Omental fat pad (tissue), 3 donors: ENCODE measurements at regions not wholly inside any gene's neighbourhood (a gene's known extent, or its start where the extent isn't known, plus 50 kb on each side); places are given as distances from the start of the nearest gene placed in this dataset.

Experiments
- ATAC-seq: fragments of 150-250 bp; one replicate; pipeline ENCODE4 v1.9.1; 2016; ENCODE audit warnings: mild to moderate bottlenecking, moderate library complexity; ENCODE audit not compliant: low FRiP score
- DNase-seq: peaks from one replicate; pipeline ENCODE4 v3.0.0-alpha.2; 2019; ENCODE audit warnings: low spot score
- CTCF ChIP-seq, 3 donors: fragments of 450-650 bp; IDR thresholded peaks; one replicate each; pipeline ENCODE4 v1.5.1; 2016 to 2017; ENCODE audit warnings: antibody characterized with exemption in 3 of 3, mild to moderate bottlenecking in 3 of 3, moderate library complexity in 2 of 3

- DNase-seq (no peak), ATAC-seq (no peak)
- no peak for TF ChIP-seq CTCF (IDR thresholded peaks at IDR 0.05)
Measured at GRCh38 chr6:155943635-155944034, 488.0 kb upstream of the NOX3 start.

GRCh38 chr6:155939253-155939652 is 483.6 kb upstream of the NOX3 start:
- DNase-seq (no peak), ATAC-seq (no peak)
- no peak for TF ChIP-seq CTCF (IDR thresholded peaks at IDR 0.05)

GRCh38 chr6:155936551-155936950 is 480.9 kb upstream of the NOX3 start:
- no peak for TF ChIP-seq CTCF (IDR thresholded peaks at IDR 0.05)
- ATAC-seq (no peak), DNase-seq (no peak)

GRCh38 chr6:155936127-155936526 is 480.5 kb upstream of the NOX3 start:
- no peak for TF ChIP-seq CTCF (IDR thresholded peaks at IDR 0.05)
- DNase-seq (no peak), ATAC-seq (no peak)

- DNase-seq (no peak), ATAC-seq (no peak)
- TF ChIP-seq CTCF (IDR thresholded peaks at IDR 0.05): no peak
Measured at GRCh38 chr6:155916846-155917624, 461.4 kb upstream of the NOX3 start.

- ATAC-seq (no peak), DNase-seq (no peak)
- no peak for TF ChIP-seq CTCF (IDR thresholded peaks at IDR 0.05)
Measured at GRCh38 chr6:155915651-155916050, 460.0 kb upstream of the NOX3 start.

- ATAC-seq (no peak), DNase-seq (no peak)
- TF ChIP-seq CTCF (IDR thresholded peaks at IDR 0.05): no peak
Measured at GRCh38 chr6:155913816-155914215, 458.2 kb upstream of the NOX3 start.
